B cell (primary cell): ENCODE measurements at regions not wholly inside any gene's neighbourhood (a gene's known extent, or its start where the extent isn't known, plus 50 kb on each side); places are given as distances from the start of the nearest gene placed in this dataset.

ENCODE experiments used
- ATAC-seq: fragments of 200-7000 bp; cut with Tn5 transposase; one replicate; pipeline ENCODE4 v1.10.0; 2021; ENCODE audit warnings: low read depth, mild to moderate bottlenecking, moderate number of reproducible peaks, moderate library complexity
- CTCF ChIA-PET: fragments of 350-600 bp; sonication (Branson Sonifier 250); formaldehyde crosslinking; loops from one replicate; lab custom pipeline; 2021; ENCODE audit warnings: antibody characterized with exemption, inconsistent platforms; lab: Charles Lee
- POLR2A ChIA-PET: fragments of 350-600 bp; sonication (Branson Sonifier 250); formaldehyde crosslinking; loops from one replicate; lab custom pipeline; 2021; ENCODE audit warnings: antibody characterized with exemption; lab: Charles Lee
- DNase-seq: peaks from one replicate; pipeline ENCODE4 v3.0.0; 2013
- H2AFZ ChIP-seq: 2 replicates; pipeline ENCODE4 v1.6.1; 2012; ENCODE audit warnings: mild to moderate bottlenecking, low read depth, low read length; ENCODE audit not compliant: insufficient read depth, poor library complexity, severe bottlenecking
- H3K27ac ChIP-seq, 2 donors: 1 replicate in 1 of 2; 2 replicates in 1 of 2; pipeline ENCODE4 v1.5.1; 2012 to 2013; ENCODE audit warnings: low read length in 2 of 2, mild to moderate bottlenecking in 2 of 2, moderate library complexity in 1 of 2
- H3K27me3 ChIP-seq, 4 experiments: fragments of 200-600 bp in 1 of 4; sonication (generic) in 1 of 4; replicated peaks in 1 of 4; 1 replicate in 2 of 4; 2 replicates in 2 of 4; pipeline versions ENCODE4 v1.6.1 to v1.7.0; 2013 to 2016; ENCODE audit warnings: low read length in 3 of 4, mild to moderate bottlenecking in 2 of 4, mixed read lengths in 1 of 4, moderate library complexity in 1 of 4; ENCODE audit not compliant: insufficient read depth in 4 of 4, control insufficient read depth in 3 of 4; ENCODE audit errors: control extremely low read depth in 1 of 4
- H3K36me3 ChIP-seq, 2 experiments: replicated peaks in 1 of 2; 1 replicate in 1 of 2; 2 replicates in 1 of 2; pipeline versions ENCODE4 v1.6.1 to v1.7.1; 2013; ENCODE audit warnings: low read length in 1 of 2; ENCODE audit not compliant: insufficient read depth in 2 of 2, control insufficient read depth in 1 of 2; ENCODE audit errors: control extremely low read depth in 1 of 2, extremely low read depth in 1 of 2
- H3K4me1 ChIP-seq, 2 donors: fragments of 200-600 bp in 1 of 2; sonication (generic) in 1 of 2; 1 replicate in 1 of 2; 2 replicates in 1 of 2; pipeline versions ENCODE4 v1.5.1 to v1.6.1; 2013 to 2017; ENCODE audit warnings: low read length in 2 of 2; ENCODE audit not compliant: control insufficient read depth in 2 of 2, insufficient read depth in 2 of 2
- H3K4me2 ChIP-seq: replicated peaks from 2 replicates; pipeline ENCODE3; 2012; ENCODE audit warnings: mild to moderate bottlenecking, low read depth, low read length; ENCODE audit not compliant: poor library complexity, severe bottlenecking
- H3K4me3 ChIP-seq, 5 experiments: fragments of 200-600 bp in 1 of 5; sonication (generic) in 1 of 5; 1 replicate in 3 of 5; 2 replicates in 2 of 5; pipeline versions ENCODE4 v1.5.1 to v1.7.0; 2011 to 2016; ENCODE audit warnings: low read length in 4 of 5, mild to moderate bottlenecking in 4 of 5, low read depth in 2 of 5, control low read depth in 1 of 5, moderate library complexity in 1 of 5; ENCODE audit not compliant: insufficient read depth in 1 of 5; ENCODE audit errors: control extremely low read depth in 1 of 5, extremely low read depth in 1 of 5
- H3K79me2 ChIP-seq: fragments of 200-600 bp; sonication (generic); one replicate; pipeline ENCODE4 v1.6.0; 2016; ENCODE audit warnings: low read length; ENCODE audit not compliant: control insufficient read depth, insufficient read depth
- H3K9ac ChIP-seq: fragments of 200-600 bp; sonication (generic); 2 replicates; pipeline ENCODE4 v1.6.1; 2017; ENCODE audit warnings: mild to moderate bottlenecking, low read length, moderate library complexity
- H3K9me3 ChIP-seq, 3 donors: one replicate each; pipeline versions ENCODE4 v1.6.1 to v1.7.1; 2013; ENCODE audit warnings: low read length in 2 of 3; ENCODE audit not compliant: control insufficient read depth in 2 of 3, insufficient read depth in 1 of 3; ENCODE audit errors: control extremely low read depth in 1 of 3
- H4K20me1 ChIP-seq: 2 replicates; pipeline ENCODE4 v1.6.0; 2012; ENCODE audit warnings: mild to moderate bottlenecking, low read length; ENCODE audit not compliant: insufficient read depth, control insufficient read depth, poor library complexity, severe bottlenecking
- H3K27ac Mint-ChIP-seq: one replicate; pipeline ENCODE4 v1.8.0; 2021; ENCODE audit warnings: mixed read lengths
- H3K27me3 Mint-ChIP-seq: one replicate; pipeline ENCODE4 v1.8.0; 2021; ENCODE audit warnings: mixed read lengths
- H3K4me1 Mint-ChIP-seq: one replicate; pipeline ENCODE4 v1.8.0; 2021; ENCODE audit warnings: mixed read lengths
- H3K4me3 Mint-ChIP-seq: one replicate; pipeline ENCODE4 v1.8.0; 2021; ENCODE audit warnings: mixed read lengths
- H3K9me3 Mint-ChIP-seq: one replicate; pipeline ENCODE4 v1.8.0; 2022; ENCODE audit warnings: mixed read lengths; ENCODE audit not compliant: insufficient read depth
- CTCF ChIP-seq: fragments of 200-600 bp; IDR thresholded peaks from one replicate; pipeline ENCODE4 v1.8.0; 2022; ENCODE audit warnings: antibody characterized with exemption, mild to moderate bottlenecking
- EZH2 ChIP-seq: IDR thresholded peaks from 2 replicates; pipeline ENCODE4 v1.6.1; 2012; ENCODE audit warnings: borderline replicate concordance, low read depth, mild to moderate bottlenecking, moderate library complexity, low read length; ENCODE audit not compliant: insufficient read depth, poor library complexity, severe bottlenecking
- WGBS: methylation state at CpG from one replicate; pipeline ENCODE4 v1.1.5; 2013; ENCODE audit warnings: missing lambda C conversion rate; ENCODE audit not compliant: insufficient coverage; 5-methylcytosine and 5-hydroxymethylcytosine counted together
- intact Hi-C: fragments of 100-400 bp; cut with micrococcal nuclease; formaldehyde crosslinking; loops from one replicate; pipeline ENCODE4 v1.10.0; 2022

- Histone ChIP-seq H3K27ac (no peak overlapping the region), H3K9ac (no peak overlapping the region), H2AFZ (no peak overlapping the region), H4K20me1 (no peaks in the 10 kb centered on the region), H3K4me1 (no peaks in the 10 kb centered on the region), H3K4me3 (no peak overlapping the region), H3K79me2 (no peaks in the 10 kb centered on the region), H3K36me3 (no peaks in the 10 kb centered on the region), H3K27me3 (no peaks in the 10 kb centered on the region), H3K4me2 (no peak overlapping the region), H3K9me3 (peaks cover 0 to 16% (median 1%) of the 10 kb centered on the region in 3 donors)
- H3K9me3 Mint-ChIP-seq = peaks cover 4% of the 10 kb centered on the region
- no peaks in the 10 kb centered on the region for H3K4me1 Mint-ChIP-seq
- 100% methylated on average over 1 of the region's 1 CpG for WGBS
- H3K4me3 Mint-ChIP-seq = no peak overlapping the region
- H3K27me3 Mint-ChIP-seq = no peaks in the 10 kb centered on the region
- ATAC-seq (no peak), DNase-seq (no peak)
- intact Hi-C loops = no loop called here
- H3K27ac Mint-ChIP-seq = no peak overlapping the region
- no peak for TF ChIP-seq CTCF
- no peak for TF ChIP-seq EZH2
- CTCF ChIA-PET = no interaction called here
- POLR2A ChIA-PET = no interaction called here
These were observed 2151.4 kb upstream of the PCDH20 start for GRCh38 chr13:63567031-63567430.

DNA sequence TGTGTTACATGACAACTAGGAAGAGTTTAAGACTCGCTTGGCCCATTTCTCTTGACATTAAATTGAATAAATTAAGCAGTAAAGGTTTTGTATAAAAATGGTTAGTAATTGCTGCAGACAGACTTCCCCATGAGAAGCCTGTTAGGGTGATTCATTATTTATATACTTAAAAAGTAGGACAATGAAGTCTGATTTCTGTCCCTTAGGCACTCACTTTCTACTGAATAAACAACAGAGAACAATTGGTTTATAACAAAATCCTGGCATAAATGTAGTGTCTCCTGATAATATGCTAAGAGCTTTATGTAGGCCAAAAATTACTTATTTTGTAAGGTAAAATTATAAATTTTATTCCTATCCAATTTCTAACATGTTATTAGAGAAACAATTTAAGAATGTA lies 2138.5 kb upstream of the PCDH20 start:
- Histone ChIP-seq H3K9ac (no peak overlapping the region), H3K9me3 (peaks cover 0 to 7% (median 0%) of the 10 kb centered on the region in 3 donors), H3K36me3 (no peaks in the 10 kb centered on the region), H4K20me1 (no peaks in the 10 kb centered on the region), H3K79me2 (no peaks in the 10 kb centered on the region), H2AFZ (no peak overlapping the region), H3K27me3 (no peaks in the 10 kb centered on the region), H3K27ac (no peak overlapping the region), H3K4me3 (no peak overlapping the region), H3K4me1 (no peaks in the 10 kb centered on the region), H3K4me2 (no peak overlapping the region)
- ChIA-PET CTCF (no interaction called here), POLR2A (no interaction called here)
- no peak for TF ChIP-seq CTCF
- no peak for TF ChIP-seq EZH2
- no peak overlapping the region for H3K27ac Mint-ChIP-seq
- intact Hi-C loops = no loop called here
- WGBS = no CpG with 5 or more reads among the region's 1 CpG
- H3K27me3 Mint-ChIP-seq = no peaks in the 10 kb centered on the region
- ATAC-seq = no peak
- no peaks in the 10 kb centered on the region for H3K4me1 Mint-ChIP-seq
- no peak for DNase-seq
- H3K9me3 Mint-ChIP-seq = peaks cover 5% of the 10 kb centered on the region
- H3K4me3 Mint-ChIP-seq = no peak overlapping the region
